ENCODE measurements at regions not wholly inside any gene's neighbourhood (a gene's known extent, or its start where the extent isn't known, plus 50 kb on each side); places are given as distances from the start of the nearest gene placed in this dataset.
"Not testable (repeated sequence)": the region's sequence is repeated elsewhere in the genome, so short reads cannot be mapped to it uniquely, and the experiment has no call there.

GRCh38 chr7:6991169-6991611, 165.1 kb upstream of the CCZ1B start:
- DNase-seq, result peak; percentile 26 to 53

GRCh38 chr7:6991686-6992085, 165.6 kb upstream of the CCZ1B start:
- DNase-seq, result not testable (repeated sequence)

- not testable (repeated sequence) for DNase-seq
These were observed 166.1 kb upstream of the CCZ1B start for GRCh38 chr7:6992133-6992532.

GRCh38 chr7:6995026-6995425, 169.0 kb upstream of the CCZ1B start:
- DNase-seq, result not testable (repeated sequence)

GRCh38 chr7:6995493-6996289, 169.6 kb upstream of the CCZ1B start:
- not testable (repeated sequence) for DNase-seq

- not testable (repeated sequence) for DNase-seq
These were observed 173.1 kb upstream of the CCZ1B start for GRCh38 chr7:6999067-6999666.

GRCh38 chr7:7002418-7003062, 176.5 kb upstream of the CCZ1B start:
- no peak for DNase-seq

- DNase-seq, result no peak
These were observed 177.0 kb upstream of the C1GALT1 start for GRCh38 chr7:7005303-7005702.

- DNase-seq, result not testable (repeated sequence)
These were observed 176.4 kb upstream of the C1GALT1 start for GRCh38 chr7:7005949-7006348.

- not testable (repeated sequence) for DNase-seq
These were observed 171.1 kb upstream of the C1GALT1 start for GRCh38 chr7:7011241-7011640.

GRCh38 chr7:7011751-7012150, 170.6 kb upstream of the C1GALT1 start:
- not testable (repeated sequence) for DNase-seq

- no peak for DNase-seq
These were observed 167.3 kb upstream of the C1GALT1 start for GRCh38 chr7:7014827-7015595.

GRCh38 chr7:7017707-7018280, 164.6 kb upstream of the C1GALT1 start:
- no peak for DNase-seq

- DNase-seq, result no peak
These were observed 164.1 kb upstream of the C1GALT1 start for GRCh38 chr7:7018290-7018689.

- no peak for DNase-seq
These were observed 150.1 kb upstream of the C1GALT1 start for GRCh38 chr7:7032221-7032620.

- no peak for DNase-seq
These were observed 146.5 kb upstream of the C1GALT1 start for GRCh38 chr7:7035851-7036250.

GRCh38 chr7:7042286-7042893, 140.0 kb upstream of the C1GALT1 start:
- not testable (repeated sequence) for DNase-seq

GRCh38 chr7:7044806-7045205, 137.5 kb upstream of the C1GALT1 start:
- no peak for DNase-seq

GRCh38 chr7:7048213-7048612, 134.1 kb upstream of the C1GALT1 start:
- DNase-seq, result no peak

GRCh38 chr7:7051206-7051877, 131.0 kb upstream of the C1GALT1 start:
- DNase-seq, result no peak

GRCh38 chr7:7054252-7054830, 128.0 kb upstream of the C1GALT1 start:
- no peak for DNase-seq

Data from stimulated activated CD4-positive, alpha-beta T cell treated with anti-CD3 and anti-CD28 coated beads, Interleukin-2, amount 100 ng/mL, for 24 hours (primary cell).